ENCODE measurements at regions not wholly inside any gene's neighbourhood (a gene's known extent, or its start where the extent isn't known, plus 50 kb on each side); places are given as distances from the start of the nearest gene placed in this dataset.
A peak's percentile ranks its signal among the peaks of the same experiment; 100 is the strongest.

GRCh38 chr6:30832864-30833263, 51.5 kb upstream of the DDR1 start:
- Histone ChIP-seq H3K36me3 (ENCODE audit: low read depth) (no peaks in the 10 kb centered on the region), H3K4me3 (no peak overlapping the region), H3K4me1 (ENCODE audit: low read depth) (peaks cover 4% of the 10 kb centered on the region), H3K9me3 (no peaks in the 10 kb centered on the region)
- DNase-seq (no peak), ATAC-seq (no peak)
- TF ChIP-seq, protein P1, sequence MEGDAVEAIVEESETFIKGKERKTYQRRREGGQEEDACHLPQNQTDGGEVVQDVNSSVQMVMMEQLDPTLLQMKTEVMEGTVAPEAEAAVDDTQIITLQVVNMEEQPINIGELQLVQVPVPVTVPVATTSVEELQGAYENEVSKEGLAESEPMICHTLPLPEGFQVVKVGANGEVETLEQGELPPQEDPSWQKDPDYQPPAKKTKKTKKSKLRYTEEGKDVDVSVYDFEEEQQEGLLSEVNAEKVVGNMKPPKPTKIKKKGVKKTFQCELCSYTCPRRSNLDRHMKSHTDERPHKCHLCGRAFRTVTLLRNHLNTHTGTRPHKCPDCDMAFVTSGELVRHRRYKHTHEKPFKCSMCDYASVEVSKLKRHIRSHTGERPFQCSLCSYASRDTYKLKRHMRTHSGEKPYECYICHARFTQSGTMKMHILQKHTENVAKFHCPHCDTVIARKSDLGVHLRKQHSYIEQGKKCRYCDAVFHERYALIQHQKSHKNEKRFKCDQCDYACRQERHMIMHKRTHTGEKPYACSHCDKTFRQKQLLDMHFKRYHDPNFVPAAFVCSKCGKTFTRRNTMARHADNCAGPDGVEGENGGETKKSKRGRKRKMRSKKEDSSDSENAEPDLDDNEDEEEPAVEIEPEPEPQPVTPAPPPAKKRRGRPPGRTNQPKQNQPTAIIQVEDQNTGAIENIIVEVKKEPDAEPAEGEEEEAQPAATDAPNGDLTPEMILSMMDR (IDR thresholded peaks at IDR 0.05), result no peak
- intact Hi-C loops (cut with DNase I, micrococcal nuclease), result no loop called here

GRCh38 chr6:30830438-30830837, 53.9 kb upstream of the DDR1 start:
- ATAC-seq (no peak), DNase-seq (peak in 2 of 3 donors; percentile 12 to 19)
- Histone ChIP-seq H3K9me3 (no peaks in the 10 kb centered on the region), H3K4me1 (ENCODE audit: low read depth) (peaks cover 16% of the 10 kb centered on the region), H3K4me3 (no peak overlapping the region), H3K36me3 (ENCODE audit: low read depth) (no peaks in the 10 kb centered on the region)
- intact Hi-C loops (cut with DNase I, micrococcal nuclease), result no loop called here
- TF ChIP-seq, protein P1 (IDR thresholded peaks at IDR 0.05), result no peak

DNA sequence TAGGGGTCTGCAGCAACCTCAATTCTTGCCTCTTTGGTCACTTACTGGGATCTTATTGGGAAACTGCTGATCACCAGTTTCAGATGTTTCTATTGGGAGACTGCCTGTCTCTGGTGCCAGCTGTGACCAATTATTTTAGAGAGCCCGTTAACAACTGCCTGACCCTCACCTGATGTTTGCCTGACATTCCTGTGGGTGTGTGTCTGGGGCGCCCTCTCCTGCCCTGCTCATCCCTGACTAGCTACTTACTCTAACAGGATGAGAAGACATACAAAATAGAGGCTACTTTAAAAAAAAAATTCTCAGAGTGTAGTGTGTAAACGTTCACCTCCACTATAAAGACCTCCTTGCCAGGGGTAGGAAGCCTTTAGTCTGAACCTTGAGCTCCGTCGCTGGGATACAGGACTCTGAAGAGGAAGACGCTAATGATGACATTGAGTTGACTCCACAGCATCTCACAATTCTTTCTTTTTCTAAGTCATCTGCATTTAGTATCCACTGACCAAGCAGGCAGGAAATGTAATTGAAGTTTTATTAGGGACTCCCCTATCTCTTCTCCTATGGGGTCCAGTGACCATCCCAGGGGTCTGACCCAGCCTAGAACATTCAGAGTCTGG, 54.6 kb upstream of the DDR1 start:
- Histone ChIP-seq H3K4me1 (ENCODE audit: low read depth) (peaks cover 20% of the 10 kb centered on the region), H3K36me3 (ENCODE audit: low read depth) (no peaks in the 10 kb centered on the region), H3K9me3 (no peaks in the 10 kb centered on the region), H3K4me3 (no peak overlapping the region)
- intact Hi-C loops (cut with DNase I, micrococcal nuclease), result loop anchor here (5.0 to 10.0 kb wide), 3 partner anchors 48 to 245 kb away; partner anchors contain the start of genes FLOT1 (in 1 of the 2) and IER3 (in 1 of the 2)
- DNase-seq (peak in 1 of 3 donors; percentile 23), ATAC-seq (no peak)
- TF ChIP-seq, protein P1 (IDR thresholded peaks at IDR 0.05), result no peak

DNA sequence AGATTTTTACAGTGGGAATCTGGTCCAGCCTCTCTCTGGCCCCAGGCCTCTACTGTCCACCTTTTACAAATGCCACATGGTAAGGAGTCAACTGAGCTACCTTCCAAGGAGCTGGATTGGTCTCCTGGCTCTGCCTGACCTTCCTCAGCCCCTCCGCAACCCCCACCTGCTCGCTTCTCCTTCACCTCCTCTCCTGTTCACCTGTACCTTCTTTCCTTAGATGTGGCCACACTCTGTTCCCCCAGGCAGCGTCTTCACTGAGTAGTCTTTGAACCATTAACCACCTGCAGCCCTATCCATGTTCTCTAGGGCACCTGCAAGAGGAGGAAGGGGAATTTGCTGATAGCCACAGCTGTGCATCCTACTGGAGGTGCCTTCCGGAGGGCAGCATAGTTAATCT, 55.3 kb upstream of the DDR1 start:
- intact Hi-C loops (cut with DNase I, micrococcal nuclease), result loop anchor here (5.0 to 10.0 kb wide), 3 partner anchors 48 to 246 kb away; partner anchors contain the start of genes FLOT1 (in 1 of the 2) and IER3 (in 1 of the 2)
- no peak for ATAC-seq
- Histone ChIP-seq H3K9me3 (no peaks in the 10 kb centered on the region), H3K36me3 (ENCODE audit: low read depth) (no peaks in the 10 kb centered on the region), H3K4me3 (no peak overlapping the region), H3K4me1 (ENCODE audit: low read depth) (peaks cover 24% of the 10 kb centered on the region)
- TF ChIP-seq, protein P1 (IDR thresholded peaks at IDR 0.05), result no peak
- peak in 1 of 3 donors; percentile 29 for DNase-seq

DNA sequence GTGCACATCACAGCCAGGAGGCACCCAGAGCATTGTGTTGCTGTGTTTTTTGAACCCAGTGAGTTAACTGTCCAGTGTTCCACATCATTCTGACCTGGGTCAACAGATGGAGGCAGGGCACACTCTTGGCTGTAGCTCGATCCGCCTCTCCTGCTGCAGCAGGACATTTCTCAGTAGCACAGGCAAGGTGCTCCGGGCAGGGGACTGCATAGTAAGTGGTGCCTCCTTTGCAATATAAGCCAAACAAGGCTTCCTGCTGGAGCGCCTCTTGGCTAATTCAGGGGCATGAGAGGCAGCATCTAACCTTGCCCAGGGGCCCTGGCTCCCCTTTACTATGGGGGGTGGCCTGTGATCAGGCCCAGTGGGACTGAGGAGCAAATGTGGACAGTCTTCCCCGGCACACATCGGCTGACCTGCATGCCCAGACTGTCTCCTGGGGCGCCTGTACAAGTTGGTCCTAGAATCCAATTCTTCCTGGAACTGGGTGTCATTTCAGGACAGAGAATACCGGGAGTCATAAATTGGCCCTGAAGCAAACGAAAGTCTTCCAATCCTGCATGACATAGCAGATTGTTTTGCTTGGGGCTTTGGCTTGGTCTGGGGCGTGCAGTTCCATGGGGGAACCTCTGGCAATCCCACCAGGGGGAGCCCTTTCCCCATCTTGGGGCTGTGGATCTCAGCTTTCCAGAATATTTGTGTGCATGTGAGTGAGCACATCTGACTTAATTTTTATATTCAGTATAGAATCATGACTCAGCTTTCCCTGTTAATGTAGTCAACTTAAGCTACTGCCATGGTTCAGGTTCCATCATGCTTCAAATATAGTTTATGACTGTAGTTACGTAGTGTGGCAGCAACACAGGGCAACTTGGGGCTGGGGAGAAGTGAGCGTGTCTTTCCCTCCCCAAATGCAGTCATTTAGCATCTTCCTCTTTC, 56.0 kb upstream of the DDR1 start:
- TF ChIP-seq, protein P1 (IDR thresholded peaks at IDR 0.05), result peak; percentile 86
- Histone ChIP-seq H3K9me3 (no peaks in the 10 kb centered on the region), H3K4me3 (no peak overlapping the region), H3K36me3 (ENCODE audit: low read depth) (no peaks in the 10 kb centered on the region), H3K4me1 (ENCODE audit: low read depth) (peaks cover 24% of the 10 kb centered on the region)
- intact Hi-C loops (cut with DNase I, micrococcal nuclease), result loop anchor here (5.0 to 10.0 kb wide), 3 partner anchors 49 to 247 kb away; partner anchors contain the start of genes FLOT1 (in 1 of the 2) and IER3 (in 1 of the 2)
- DNase-seq (peak; percentile 85 to 95 (median 92)), ATAC-seq (peak; percentile 84)

All from mucosa of descending colon (tissue), 3 donors.